Activated CD4-positive, alpha-beta T cell treated with anti-CD3 and anti-CD28 coated beads, Interleukin-2, amount 50 U/mL, for 24 hours (primary cell): ENCODE measurements at regions not wholly inside any gene's neighbourhood (a gene's known extent, or its start where the extent isn't known, plus 50 kb on each side); places are given as distances from the start of the nearest gene placed in this dataset.
"Not testable (repeated sequence)": the region's sequence is repeated elsewhere in the genome, so short reads cannot be mapped to it uniquely, and the experiment has no call there.

Source experiments
- DNase-seq, 2 donors: peaks; one replicate each; pipeline ENCODE4 v3.0.0-alpha.2; 2020; ENCODE audit warnings: low read depth in 1 of 2, low spot score in 1 of 2

DNA sequence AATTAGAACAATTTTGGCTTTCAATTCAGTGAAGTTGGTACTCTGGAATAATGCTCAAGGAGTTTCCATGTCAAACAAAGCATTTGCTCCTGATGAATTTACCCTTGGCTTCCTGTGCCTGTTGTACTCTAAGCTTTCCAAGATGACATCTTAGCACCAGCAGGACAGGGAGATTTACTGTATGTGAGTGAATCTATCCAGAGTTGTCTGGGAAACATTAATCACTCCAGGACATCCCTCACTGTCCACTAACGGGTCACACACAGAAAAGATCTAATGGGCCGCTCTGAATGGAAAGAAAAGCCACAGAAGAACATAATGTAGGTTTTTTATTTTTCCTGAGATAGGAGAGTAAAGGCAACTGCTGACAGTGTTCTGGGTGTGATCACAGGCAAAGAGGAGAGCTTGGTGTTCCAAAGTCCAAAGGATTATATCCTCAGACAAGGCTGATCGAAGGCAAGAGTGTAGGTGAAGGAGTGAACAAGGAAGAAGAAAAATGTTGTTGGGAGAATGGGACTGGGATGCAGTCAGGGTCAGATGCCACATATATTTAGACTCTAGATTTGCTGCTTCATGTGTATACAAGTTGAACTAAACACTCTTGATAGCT is 167.7 kb upstream of the RPS23 start:
- DNase-seq, result no peak

GRCh38 chr5:82439750-82440445 is 161.7 kb upstream of the RPS23 start:
- DNase-seq, result no peak

DNA sequence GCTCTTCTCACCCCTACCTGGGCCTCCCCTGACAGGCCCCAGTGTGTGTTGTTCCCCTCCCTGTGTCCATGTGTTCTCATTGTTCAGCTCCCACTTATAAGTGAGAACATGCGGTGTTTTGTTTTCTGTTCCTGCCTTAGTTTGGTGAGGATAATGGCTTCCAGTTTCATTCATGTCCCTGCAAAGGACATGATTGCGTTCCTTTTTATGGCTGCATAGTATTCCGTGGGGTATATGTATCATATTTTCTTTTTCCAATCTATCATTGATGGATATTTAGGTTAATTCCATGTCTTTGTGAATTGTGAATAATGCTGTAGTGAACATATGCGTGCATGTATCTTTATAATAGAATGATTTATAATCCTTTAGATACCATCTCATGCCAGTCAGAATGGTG is 159.4 kb upstream of the RPS23 start:
- not testable (repeated sequence) for DNase-seq

- DNase-seq, result no peak
Measured at GRCh38 chr5:82436291-82436690, 158.1 kb upstream of the RPS23 start.

GRCh38 chr5:82434696-82435660 is 156.8 kb upstream of the RPS23 start:
- DNase-seq, result not testable (repeated sequence)

- DNase-seq, result no peak
Measured at GRCh38 chr5:82426464-82427154, 148.5 kb upstream of the RPS23 start.

- no peak for DNase-seq
Measured at GRCh38 chr5:82425591-82425990, 147.4 kb upstream of the RPS23 start.

DNA sequence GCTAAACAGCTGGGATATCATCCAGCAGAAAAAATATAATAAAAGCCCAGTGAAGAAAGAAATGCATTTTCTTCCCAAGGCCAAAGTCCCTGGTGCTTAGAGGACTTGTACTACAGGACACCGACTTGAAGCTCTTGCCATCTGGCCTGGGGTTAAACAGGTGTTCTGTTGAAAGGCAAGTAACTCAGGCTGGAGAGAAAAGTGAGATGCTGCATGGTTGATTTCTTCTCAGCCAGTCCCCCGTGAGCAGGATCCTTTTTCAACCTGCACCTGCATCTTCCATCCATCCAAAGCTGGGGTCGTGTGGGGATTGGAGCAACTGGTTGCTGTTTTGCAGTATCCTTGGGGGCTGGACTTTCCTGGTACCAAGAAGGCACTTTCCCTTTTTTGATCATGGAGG is 146.1 kb upstream of the RPS23 start:
- no peak for DNase-seq

DNA sequence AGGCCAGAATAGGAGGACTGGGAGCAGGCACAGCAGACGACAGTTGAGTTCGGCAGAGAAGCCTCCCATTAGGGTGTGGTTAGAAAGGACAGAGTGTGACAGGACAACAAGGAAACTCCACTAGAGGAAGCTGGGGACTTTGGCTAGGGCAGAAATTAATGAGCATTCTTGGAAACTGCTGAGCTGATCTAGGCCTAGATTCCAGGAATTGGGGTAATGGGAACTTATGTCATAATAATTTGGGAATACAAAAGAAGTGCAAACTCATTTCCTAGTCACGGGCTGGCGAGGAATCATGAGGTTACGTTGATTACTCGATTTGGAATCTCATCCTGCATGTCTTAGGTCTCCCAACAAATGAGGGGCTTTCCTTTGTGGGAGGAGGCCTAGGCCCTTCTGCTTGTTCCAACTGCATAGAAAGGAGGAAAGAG is 144.6 kb upstream of the RPS23 start:
- no peak for DNase-seq

GRCh38 chr5:82422001-82422740 is 144.0 kb upstream of the RPS23 start:
- DNase-seq, result no peak

- no peak for DNase-seq
Measured at GRCh38 chr5:82421119-82421518, 143.0 kb upstream of the RPS23 start.

- not testable (repeated sequence) for DNase-seq
Measured at GRCh38 chr5:82420524-82420923, 142.4 kb upstream of the RPS23 start.

DNA sequence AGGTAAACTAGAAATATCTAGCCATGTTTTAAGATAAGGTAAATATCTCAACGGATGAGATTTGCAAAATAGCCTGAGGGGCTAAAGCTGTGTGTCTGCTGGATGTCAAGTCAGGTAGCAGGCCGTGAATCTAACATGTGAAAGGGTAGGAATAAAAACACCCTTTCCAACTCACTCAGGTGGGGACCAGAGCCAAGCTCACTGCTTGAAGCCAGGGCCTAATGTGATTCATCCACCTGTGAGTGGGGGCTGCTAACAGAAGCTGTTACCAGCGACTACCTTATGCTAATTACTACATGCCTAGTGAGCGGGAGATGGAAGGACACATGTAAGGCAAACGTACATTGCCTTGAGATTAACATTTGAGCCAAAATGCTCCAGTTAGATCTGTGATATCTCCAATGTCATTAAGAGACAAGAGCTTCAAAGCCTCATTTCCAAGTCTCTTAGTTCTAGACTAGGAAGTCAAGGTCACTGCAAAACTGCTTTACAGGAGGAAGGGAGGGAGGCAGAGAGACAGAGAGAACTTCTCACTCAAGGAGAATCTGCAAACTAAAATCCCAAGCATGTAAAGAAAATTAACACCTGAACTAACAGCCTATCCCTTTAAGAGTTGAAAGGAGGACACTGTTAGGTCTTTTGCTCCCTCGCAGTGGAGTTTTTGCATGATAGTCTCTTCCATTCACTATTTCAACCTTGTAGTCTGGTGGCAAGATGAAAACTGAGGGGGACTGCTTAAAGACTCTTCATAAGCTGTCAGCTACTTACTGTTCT is 141.6 kb upstream of the RPS23 start:
- DNase-seq, result no peak

- DNase-seq, result no peak
Measured at GRCh38 chr5:82418608-82418950, 140.4 kb upstream of the RPS23 start.

GRCh38 chr5:82417776-82418607 is 139.8 kb upstream of the RPS23 start:
- no peak for DNase-seq

DNA sequence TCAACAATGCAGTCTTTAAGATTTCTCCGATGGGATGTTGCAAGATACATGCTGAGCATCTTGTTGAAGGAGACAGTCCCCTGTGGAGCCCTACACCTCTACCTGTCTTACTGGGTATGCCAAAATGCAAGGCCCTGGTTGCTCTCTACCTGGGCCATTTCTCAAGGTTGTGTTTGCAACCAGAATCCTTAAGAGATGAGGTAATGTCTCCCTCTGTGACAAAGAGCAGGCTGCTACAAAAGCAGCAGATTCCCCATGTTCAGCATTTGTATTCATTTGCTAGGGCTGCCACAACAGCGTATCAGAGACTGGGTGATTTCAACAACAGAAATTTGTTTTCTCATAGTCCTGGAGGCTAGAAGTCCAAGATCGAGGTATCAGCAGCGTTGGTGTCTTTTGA is 138.4 kb upstream of the RPS23 start:
- DNase-seq, result no peak

GRCh38 chr5:82414041-82414388 is 135.9 kb upstream of the RPS23 start:
- no peak for DNase-seq

GRCh38 chr5:82413302-82414040 is 135.3 kb upstream of the RPS23 start:
- no peak for DNase-seq
